GM23338 (cell line): ENCODE measurements at regions not wholly inside any gene's neighbourhood (a gene's known extent, or its start where the extent isn't known, plus 50 kb on each side); places are given as distances from the start of the nearest gene placed in this dataset.

Source experiments
- ATAC-seq: fragments of 200-7000 bp; cut with Tn5 transposase; 3 replicates; pipeline ENCODE4 v1.9.1; 2020
- DNase-seq: peaks from one replicate; pipeline ENCODE4 v3.0.0-alpha.2; 2015; ENCODE audit warnings: low spot score
- H2AFZ ChIP-seq: fragments of 200-600 bp; sonication (generic); 2 replicates; pipeline ENCODE4 v1.8.0; 2016; ENCODE audit warnings: antibody characterized with exemption, mild to moderate bottlenecking, moderate library complexity
- H3F3A ChIP-seq: fragments of 200-600 bp; sonication (generic); replicated peaks from 2 replicates; pipeline ENCODE4 v1.8.0; 2017; ENCODE audit warnings: antibody characterized with exemption, mixed run types, low read depth
- H3K27ac ChIP-seq: fragments of 200-600 bp; sonication (generic); 2 replicates; pipeline ENCODE4 v1.6.1; 2016; ENCODE audit warnings: low read depth
- H3K27me3 ChIP-seq: fragments of 200-600 bp; sonication (generic); 2 replicates; pipeline ENCODE4 v1.8.0; 2016; ENCODE audit warnings: mild to moderate bottlenecking, mixed run types, moderate library complexity; ENCODE audit not compliant: insufficient read depth
- H3K36me3 ChIP-seq: fragments of 200-600 bp; sonication (generic); 2 replicates; pipeline ENCODE4 v1.8.0; 2016; ENCODE audit warnings: mild to moderate bottlenecking; ENCODE audit not compliant: insufficient read depth
- H3K4me1 ChIP-seq: fragments of 200-600 bp; sonication (generic); 2 replicates; pipeline ENCODE4 v1.8.0; 2016; ENCODE audit warnings: mild to moderate bottlenecking, moderate library complexity; ENCODE audit not compliant: insufficient read depth
- H3K4me2 ChIP-seq: fragments of 200-600 bp; sonication (generic); 2 replicates; pipeline ENCODE4 v1.7.1; 2017; ENCODE audit warnings: mixed run types
- H3K4me3 ChIP-seq: fragments of 200-600 bp; sonication (generic); 2 replicates; pipeline ENCODE4 v1.6.1; 2016; ENCODE audit warnings: mixed run types
- H3K79me2 ChIP-seq: fragments of 200-600 bp; sonication (generic); replicated peaks from 2 replicates; pipeline ENCODE4 v1.8.0; 2017; ENCODE audit warnings: mild to moderate bottlenecking; ENCODE audit not compliant: insufficient read depth
- H3K9me2 ChIP-seq: fragments of 200-600 bp; sonication (generic); 2 replicates; pipeline ENCODE4 v1.8.0; 2017; ENCODE audit not compliant: insufficient read depth
- H4K20me1 ChIP-seq: fragments of 200-600 bp; sonication (generic); replicated peaks from 2 replicates; pipeline ENCODE4 v1.8.0; 2017; ENCODE audit warnings: mild to moderate bottlenecking; ENCODE audit not compliant: insufficient read depth
- H3K27ac Mint-ChIP-seq: 2 replicates; pipeline ENCODE4 v1.8.0; 2020; ENCODE audit warnings: inconsistent platforms, mild to moderate bottlenecking, moderate library complexity, mixed read lengths
- H3K27me3 Mint-ChIP-seq: 3 replicates; pipeline ENCODE4 v1.8.0; 2022; ENCODE audit warnings: low read depth, mild to moderate bottlenecking, moderate library complexity, mixed read lengths, inconsistent platforms; ENCODE audit not compliant: insufficient read depth, poor library complexity
- H3K36me3 Mint-ChIP-seq: 3 replicates; pipeline ENCODE4 v1.8.0; 2021; ENCODE audit warnings: low read depth, mild to moderate bottlenecking, inconsistent platforms, moderate library complexity, mixed read lengths
- H3K4me1 Mint-ChIP-seq: 3 replicates; pipeline ENCODE4 v1.8.0; 2020; ENCODE audit warnings: mild to moderate bottlenecking, inconsistent platforms, mixed read lengths
- H3K4me3 Mint-ChIP-seq: 3 replicates; pipeline ENCODE4 v1.8.0; 2021; ENCODE audit warnings: moderate library complexity, mild to moderate bottlenecking, inconsistent platforms, mixed read lengths
- H3K9me3 Mint-ChIP-seq: 3 replicates; pipeline ENCODE4 v1.8.0; 2020; ENCODE audit warnings: moderate library complexity, mild to moderate bottlenecking, inconsistent platforms, mixed read lengths
- CTCF ChIP-seq, 2 experiments: fragments of 200-600 bp in 1 of 2; sonication (generic) in 1 of 2; conservative IDR thresholded peaks; 2 replicates each; pipeline versions ENCODE4 v1.5.1 to v1.6.1; 2016 to 2017; ENCODE audit warnings: antibody characterized with exemption in 2 of 2, low read depth in 2 of 2, mild to moderate bottlenecking in 2 of 2, moderate library complexity in 1 of 2
- EZH2 ChIP-seq: fragments of 200-600 bp; sonication (generic); IDR thresholded peaks from one replicate; pipeline ENCODE4 v1.8.0; 2017; ENCODE audit warnings: antibody characterized with exemption, mild to moderate bottlenecking, low read depth; ENCODE audit not compliant: unreplicated experiment
- JUNB ChIP-seq: IDR thresholded peaks from one replicate; pipeline ENCODE4 v1.6.1; 2016; ENCODE audit warnings: antibody characterized with exemption; ENCODE audit not compliant: unreplicated experiment
- STAT1 ChIP-seq: IDR thresholded peaks from one replicate; pipeline ENCODE4 v1.6.1; 2016; ENCODE audit warnings: antibody characterized with exemption; ENCODE audit not compliant: unreplicated experiment
- ZNF331 ChIP-seq: fragments of 250-450 bp; sonication (Bioruptor Pico); IDR thresholded peaks from 2 replicates; pipeline ENCODE4 v1.5.0; 2020; ENCODE audit warnings: low read depth, mild to moderate bottlenecking, moderate library complexity
- TF ChIP-seq, protein P1 (sequence below): IDR thresholded peaks from one replicate; pipeline ENCODE4 v1.6.1; 2018; ENCODE audit warnings: antibody characterized with exemption; ENCODE audit not compliant: unreplicated experiment
- TF ChIP-seq, protein P2 (sequence below): IDR thresholded peaks from 2 replicates; pipeline ENCODE4 v1.6.1; 2016; ENCODE audit warnings: antibody characterized with exemption

- H3K4me1 Mint-ChIP-seq: no peaks in the 10 kb centered on the region
- Histone ChIP-seq H3K4me1 (no peaks in the 10 kb centered on the region), H3F3A (no peaks in the 10 kb centered on the region), H3K27ac (no peak overlapping the region), H4K20me1 (no peaks in the 10 kb centered on the region), H3K27me3 (no peaks in the 10 kb centered on the region), H2AFZ (no peak overlapping the region), H3K4me2 (no peak overlapping the region), H3K9me2 (no peaks in the 10 kb centered on the region; the same call in 1 of the 2 replicates), H3K79me2 (no peaks in the 10 kb centered on the region), H3K36me3 (no peaks in the 10 kb centered on the region), H3K4me3 (no peak overlapping the region)
- DNase-seq: no peak
- H3K9me3 Mint-ChIP-seq: no peaks in the 10 kb centered on the region; the same call in 1 of the 3 replicates
- H3K36me3 Mint-ChIP-seq: no peaks in the 10 kb centered on the region
- no peak overlapping the region for H3K27ac Mint-ChIP-seq
- no peak overlapping the region for H3K4me3 Mint-ChIP-seq
- ATAC-seq: no peak
- H3K27me3 Mint-ChIP-seq: peaks cover 3% of the 10 kb centered on the region
- TF ChIP-seq ZNF331 (CRISPR knock-in tag): no peak
- TF ChIP-seq, protein P1, sequence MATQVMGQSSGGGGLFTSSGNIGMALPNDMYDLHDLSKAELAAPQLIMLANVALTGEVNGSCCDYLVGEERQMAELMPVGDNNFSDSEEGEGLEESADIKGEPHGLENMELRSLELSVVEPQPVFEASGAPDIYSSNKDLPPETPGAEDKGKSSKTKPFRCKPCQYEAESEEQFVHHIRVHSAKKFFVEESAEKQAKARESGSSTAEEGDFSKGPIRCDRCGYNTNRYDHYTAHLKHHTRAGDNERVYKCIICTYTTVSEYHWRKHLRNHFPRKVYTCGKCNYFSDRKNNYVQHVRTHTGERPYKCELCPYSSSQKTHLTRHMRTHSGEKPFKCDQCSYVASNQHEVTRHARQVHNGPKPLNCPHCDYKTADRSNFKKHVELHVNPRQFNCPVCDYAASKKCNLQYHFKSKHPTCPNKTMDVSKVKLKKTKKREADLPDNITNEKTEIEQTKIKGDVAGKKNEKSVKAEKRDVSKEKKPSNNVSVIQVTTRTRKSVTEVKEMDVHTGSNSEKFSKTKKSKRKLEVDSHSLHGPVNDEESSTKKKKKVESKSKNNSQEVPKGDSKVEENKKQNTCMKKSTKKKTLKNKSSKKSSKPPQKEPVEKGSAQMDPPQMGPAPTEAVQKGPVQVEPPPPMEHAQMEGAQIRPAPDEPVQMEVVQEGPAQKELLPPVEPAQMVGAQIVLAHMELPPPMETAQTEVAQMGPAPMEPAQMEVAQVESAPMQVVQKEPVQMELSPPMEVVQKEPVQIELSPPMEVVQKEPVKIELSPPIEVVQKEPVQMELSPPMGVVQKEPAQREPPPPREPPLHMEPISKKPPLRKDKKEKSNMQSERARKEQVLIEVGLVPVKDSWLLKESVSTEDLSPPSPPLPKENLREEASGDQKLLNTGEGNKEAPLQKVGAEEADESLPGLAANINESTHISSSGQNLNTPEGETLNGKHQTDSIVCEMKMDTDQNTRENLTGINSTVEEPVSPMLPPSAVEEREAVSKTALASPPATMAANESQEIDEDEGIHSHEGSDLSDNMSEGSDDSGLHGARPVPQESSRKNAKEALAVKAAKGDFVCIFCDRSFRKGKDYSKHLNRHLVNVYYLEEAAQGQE: no peak
- no peak for TF ChIP-seq JUNB
- no peak for TF ChIP-seq EZH2
- TF ChIP-seq, protein P2, sequence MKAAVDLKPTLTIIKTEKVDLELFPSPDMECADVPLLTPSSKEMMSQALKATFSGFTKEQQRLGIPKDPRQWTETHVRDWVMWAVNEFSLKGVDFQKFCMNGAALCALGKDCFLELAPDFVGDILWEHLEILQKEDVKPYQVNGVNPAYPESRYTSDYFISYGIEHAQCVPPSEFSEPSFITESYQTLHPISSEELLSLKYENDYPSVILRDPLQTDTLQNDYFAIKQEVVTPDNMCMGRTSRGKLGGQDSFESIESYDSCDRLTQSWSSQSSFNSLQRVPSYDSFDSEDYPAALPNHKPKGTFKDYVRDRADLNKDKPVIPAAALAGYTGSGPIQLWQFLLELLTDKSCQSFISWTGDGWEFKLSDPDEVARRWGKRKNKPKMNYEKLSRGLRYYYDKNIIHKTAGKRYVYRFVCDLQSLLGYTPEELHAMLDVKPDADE: no peak
- no peak for TF ChIP-seq STAT1
- no peak for TF ChIP-seq CTCF (conservative IDR thresholded peaks at IDR 0.05; ENCODE audit: low read depth in 2 of 2)
Observed at GRCh38 chr21:21673959-21674358, 675.8 kb downstream of the NCAM2 start.

DNA sequence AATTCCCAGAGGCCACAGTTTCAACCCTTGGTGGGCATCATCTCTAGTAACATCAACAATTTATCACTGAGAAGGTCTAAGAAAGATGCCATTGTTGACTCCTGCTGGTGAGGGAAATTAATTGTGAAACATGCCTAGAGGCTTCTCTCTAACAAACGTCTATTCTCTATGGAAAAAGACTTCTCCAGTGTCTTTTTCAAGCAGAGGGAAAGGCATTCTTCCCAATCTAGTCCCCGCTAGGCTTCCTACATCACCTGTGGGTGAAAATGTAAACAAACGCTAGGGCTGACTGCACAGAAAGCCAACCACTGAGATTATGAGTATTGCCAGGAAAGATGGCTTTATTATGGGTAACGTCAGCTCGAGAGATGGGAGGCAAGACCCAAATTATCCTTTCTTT, 677.4 kb downstream of the NCAM2 start:
- Mint-ChIP-seq H3K36me3 (no peaks in the 10 kb centered on the region), H3K27me3 (peaks cover 3% of the 10 kb centered on the region), H3K4me1 (no peaks in the 10 kb centered on the region), H3K9me3 (no peaks in the 10 kb centered on the region; the same call in 2 of the 3 replicates), H3K4me3 (no peak overlapping the region), H3K27ac (no peak overlapping the region)
- Histone ChIP-seq H3K4me2 (no peak overlapping the region), H3K27me3 (no peaks in the 10 kb centered on the region), H3K36me3 (no peaks in the 10 kb centered on the region), H3K9me2 (no peaks in the 10 kb centered on the region; the same call in none of the 2 replicates), H3K27ac (no peak overlapping the region), H3F3A (no peaks in the 10 kb centered on the region), H3K79me2 (no peaks in the 10 kb centered on the region), H4K20me1 (no peaks in the 10 kb centered on the region), H3K4me3 (no peak overlapping the region), H2AFZ (no peak overlapping the region), H3K4me1 (no peaks in the 10 kb centered on the region)
- ATAC-seq (no peak), DNase-seq (no peak)
- TF ChIP-seq CTCF (conservative IDR thresholded peaks at IDR 0.05; ENCODE audit: low read depth in 2 of 2): no peak
- TF ChIP-seq EZH2: no peak
